Caco-2 (cell line): ENCODE measurements at regions not wholly inside any gene's neighbourhood (a gene's known extent, or its start where the extent isn't known, plus 50 kb on each side); places are given as distances from the start of the nearest gene placed in this dataset.

Experiments
- BruUV-seq: library from RNA; stranded (reverse); fragments of 400-500 nt; replicated peaks from 2 replicates; lab custom pipeline; 2021; lab: Mats Ljungman, UMichigan
- CTCF ChIA-PET: fragments of 300-600 bp; sonication (Branson Sonifier 250); formaldehyde crosslinking; loops from one replicate; lab custom pipeline; 2022; ENCODE audit warnings: antibody characterized with exemption; lab: Charles Lee
- POLR2A ChIA-PET: fragments of 300-600 bp; sonication (Branson Sonifier 250); formaldehyde crosslinking; loops from one replicate; lab custom pipeline; 2022; ENCODE audit warnings: antibody characterized with exemption; lab: Charles Lee
- DNase-seq, 2 experiments: peaks; one replicate each; pipeline versions ENCODE4 v3.0.0 to v3.0.0-alpha.2; 2020 to 2022
- H3K27me3 ChIP-seq: replicated peaks from 2 replicates; pipeline ENCODE4 v1.6.0; 2011; ENCODE audit warnings: low read length; ENCODE audit not compliant: control insufficient read depth, insufficient read depth
- H3K36me3 ChIP-seq: 2 replicates; pipeline ENCODE4 v1.5.1; 2011; ENCODE audit warnings: low read length; ENCODE audit not compliant: control insufficient read depth, insufficient read depth
- H3K4me1 ChIP-seq: fragments of 250-450 bp; sonication (Bioruptor Pico); 2 replicates; pipeline ENCODE4 v1.5.1; 2020; ENCODE audit warnings: mild to moderate bottlenecking
- H3K4me3 ChIP-seq: 2 replicates; pipeline ENCODE4 v1.5.1; 2011; ENCODE audit warnings: low read depth, mild to moderate bottlenecking, control low read depth, low read length
- H3K9me3 ChIP-seq: fragments of 250-450 bp; sonication (Bioruptor Pico); 2 replicates; pipeline ENCODE4 v1.5.1; 2020; ENCODE audit warnings: mild to moderate bottlenecking, moderate library complexity
- H3K27ac Mint-ChIP-seq: one replicate; pipeline ENCODE4 v1.8.0; 2022; ENCODE audit warnings: mixed read lengths; ENCODE audit not compliant: unreplicated experiment
- H3K27me3 Mint-ChIP-seq: one replicate; pipeline ENCODE4 v1.8.0; 2022; ENCODE audit warnings: mixed read lengths; ENCODE audit not compliant: insufficient read depth, unreplicated experiment
- H3K36me3 Mint-ChIP-seq: one replicate; pipeline ENCODE4 v1.8.0; 2022; ENCODE audit warnings: mild to moderate bottlenecking, mixed read lengths; ENCODE audit not compliant: insufficient read depth, unreplicated experiment
- H3K4me1 Mint-ChIP-seq: one replicate; pipeline ENCODE4 v1.8.0; 2022; ENCODE audit warnings: low read depth, mixed read lengths; ENCODE audit not compliant: unreplicated experiment
- H3K4me3 Mint-ChIP-seq: one replicate; pipeline ENCODE4 v1.8.0; 2022; ENCODE audit warnings: mild to moderate bottlenecking, moderate library complexity, mixed read lengths; ENCODE audit not compliant: unreplicated experiment
- H3K9me3 Mint-ChIP-seq: one replicate; pipeline ENCODE4 v1.8.0; 2022; ENCODE audit warnings: mixed read lengths; ENCODE audit not compliant: unreplicated experiment
- intact Hi-C: fragments of 100-400 bp; cut with micrococcal nuclease; formaldehyde crosslinking; loops from one replicate; pipeline ENCODE4 v1.10.0; 2022; ENCODE audit not compliant: unreplicated experiment
- TF ChIP-seq, protein P1 (sequence below), 2 experiments: fragments of 200-600 bp in 1 of 2; IDR thresholded peaks; 1 replicate in 1 of 2; 2 replicates in 1 of 2; pipeline versions ENCODE4 v1.5.1 to v1.8.0; 2011 to 2022; ENCODE audit warnings: antibody characterized with exemption in 1 of 2, control low read depth in 1 of 2, inconsistent platforms in 1 of 2, low read depth in 1 of 2, low read length in 1 of 2, mild to moderate bottlenecking in 1 of 2, moderate library complexity in 1 of 2; ENCODE audit not compliant: insufficient read depth in 1 of 2, severe bottlenecking in 1 of 2, unreplicated experiment in 1 of 2

GRCh38 chr14:53354336-53354735 is 201.2 kb upstream of the DDHD1 start:
- Mint-ChIP-seq H3K9me3 (no peaks in the 10 kb centered on the region), H3K27ac (no peak overlapping the region), H3K4me1 (no peaks in the 10 kb centered on the region), H3K27me3 (peaks cover 4% of the 10 kb centered on the region), H3K4me3 (no peak overlapping the region), H3K36me3 (no peaks in the 10 kb centered on the region)
- no TSS peak for BruUV-seq
- Histone ChIP-seq H3K27me3 (no peaks in the 10 kb centered on the region), H3K4me3 (no peak overlapping the region), H3K4me1 (no peaks in the 10 kb centered on the region), H3K9me3 (no peaks in the 10 kb centered on the region), H3K36me3 (no peaks in the 10 kb centered on the region)
- DNase-seq: no peak
- ChIA-PET CTCF (no interaction called here), POLR2A (no interaction called here)
- TF ChIP-seq, protein P1, sequence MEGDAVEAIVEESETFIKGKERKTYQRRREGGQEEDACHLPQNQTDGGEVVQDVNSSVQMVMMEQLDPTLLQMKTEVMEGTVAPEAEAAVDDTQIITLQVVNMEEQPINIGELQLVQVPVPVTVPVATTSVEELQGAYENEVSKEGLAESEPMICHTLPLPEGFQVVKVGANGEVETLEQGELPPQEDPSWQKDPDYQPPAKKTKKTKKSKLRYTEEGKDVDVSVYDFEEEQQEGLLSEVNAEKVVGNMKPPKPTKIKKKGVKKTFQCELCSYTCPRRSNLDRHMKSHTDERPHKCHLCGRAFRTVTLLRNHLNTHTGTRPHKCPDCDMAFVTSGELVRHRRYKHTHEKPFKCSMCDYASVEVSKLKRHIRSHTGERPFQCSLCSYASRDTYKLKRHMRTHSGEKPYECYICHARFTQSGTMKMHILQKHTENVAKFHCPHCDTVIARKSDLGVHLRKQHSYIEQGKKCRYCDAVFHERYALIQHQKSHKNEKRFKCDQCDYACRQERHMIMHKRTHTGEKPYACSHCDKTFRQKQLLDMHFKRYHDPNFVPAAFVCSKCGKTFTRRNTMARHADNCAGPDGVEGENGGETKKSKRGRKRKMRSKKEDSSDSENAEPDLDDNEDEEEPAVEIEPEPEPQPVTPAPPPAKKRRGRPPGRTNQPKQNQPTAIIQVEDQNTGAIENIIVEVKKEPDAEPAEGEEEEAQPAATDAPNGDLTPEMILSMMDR (IDR thresholded peaks at IDR 0.05; ENCODE audit: insufficient read depth in 1 of 2, low read depth in 1 of 2, low read length in 1 of 2, severe bottlenecking in 1 of 2, unreplicated experiment in 1 of 2): no peak
- intact Hi-C loops: no loop called here

DNA sequence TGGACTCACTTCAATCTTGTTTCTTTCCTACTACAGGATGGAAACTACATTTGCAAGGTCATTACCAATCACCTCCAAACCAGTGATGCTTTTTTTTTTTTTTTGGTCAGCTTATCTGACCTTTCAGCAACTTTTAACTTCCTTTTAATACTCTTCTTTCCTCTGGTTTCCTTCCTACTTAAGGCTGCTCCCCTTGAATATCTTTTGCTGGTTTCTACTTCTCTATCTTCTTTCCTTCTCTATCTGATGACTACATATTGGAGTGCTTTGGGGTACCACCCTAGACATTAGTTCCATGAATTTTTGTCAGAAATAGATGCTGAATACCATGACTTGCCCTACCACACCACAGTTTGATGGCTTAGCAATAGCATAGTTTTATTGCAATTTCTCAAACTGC is 197.7 kb upstream of the DDHD1 start:
- Histone ChIP-seq H3K4me3 (no peak overlapping the region), H3K27me3 (no peaks in the 10 kb centered on the region), H3K36me3 (no peaks in the 10 kb centered on the region), H3K9me3 (no peaks in the 10 kb centered on the region), H3K4me1 (no peaks in the 10 kb centered on the region)
- intact Hi-C loops: no loop called here
- ChIA-PET POLR2A (no interaction called here), CTCF (no interaction called here)
- peaks cover 7% of the 10 kb centered on the region for H3K27me3 Mint-ChIP-seq
- H3K9me3 Mint-ChIP-seq: no peaks in the 10 kb centered on the region
- H3K4me3 Mint-ChIP-seq: no peak overlapping the region
- BruUV-seq: no TSS peak
- no peaks in the 10 kb centered on the region for H3K4me1 Mint-ChIP-seq
- TF ChIP-seq, protein P1 (IDR thresholded peaks at IDR 0.05; ENCODE audit: insufficient read depth in 1 of 2, low read depth in 1 of 2, low read length in 1 of 2, severe bottlenecking in 1 of 2, unreplicated experiment in 1 of 2): no peak
- H3K27ac Mint-ChIP-seq: no peak overlapping the region
- DNase-seq: no peak
- no peaks in the 10 kb centered on the region for H3K36me3 Mint-ChIP-seq

GRCh38 chr14:53350429-53350828 is 197.3 kb upstream of the DDHD1 start:
- no TSS peak for BruUV-seq
- no peaks in the 10 kb centered on the region for H3K4me1 Mint-ChIP-seq
- intact Hi-C loops: no loop called here
- Histone ChIP-seq H3K9me3 (no peaks in the 10 kb centered on the region), H3K27me3 (no peaks in the 10 kb centered on the region), H3K4me1 (no peaks in the 10 kb centered on the region), H3K36me3 (no peaks in the 10 kb centered on the region), H3K4me3 (no peak overlapping the region)
- H3K36me3 Mint-ChIP-seq: no peaks in the 10 kb centered on the region
- DNase-seq: no peak
- no peak overlapping the region for H3K4me3 Mint-ChIP-seq
- ChIA-PET POLR2A (no interaction called here), CTCF (no interaction called here)
- H3K27ac Mint-ChIP-seq: no peak overlapping the region
- TF ChIP-seq, protein P1 (IDR thresholded peaks at IDR 0.05; ENCODE audit: insufficient read depth in 1 of 2, low read depth in 1 of 2, low read length in 1 of 2, severe bottlenecking in 1 of 2, unreplicated experiment in 1 of 2): no peak
- no peaks in the 10 kb centered on the region for H3K9me3 Mint-ChIP-seq
- peaks cover 7% of the 10 kb centered on the region for H3K27me3 Mint-ChIP-seq
